K562 (cell line): ENCODE measurements at regions not wholly inside any gene's neighbourhood (a gene's known extent, or its start where the extent isn't known, plus 50 kb on each side); places are given as distances from the start of the nearest gene placed in this dataset.

Source experiments
- ATAC-seq: fragments of 200-7000 bp; cut with Tn5 transposase; 3 replicates; pipeline ENCODE4 v1.9.1; 2020; ENCODE audit warnings: moderate library complexity
- BruUV-seq: library from RNA; stranded (reverse); fragments of 400-500 nt; replicated peaks from 2 replicates; lab custom pipeline; 2021; lab: Mats Ljungman, UMichigan
- CTCF ChIA-PET: fragments of 300-600 bp; formaldehyde crosslinking; extraction: SDS; loops from one replicate; lab custom pipeline; 2021; ENCODE audit warnings: low intra/inter-chr PET ratio; lab: Yijun Ruan, JAX
- POLR2A ChIA-PET: fragments of 300-600, 350-650 bp; sonication (Branson Sonifier 250); formaldehyde crosslinking; extraction: SDS; loops from one replicate; lab custom pipeline; 2021; ENCODE audit warnings: antibody characterized with exemption, inconsistent platforms; lab: Yijun Ruan, JAX
- DNase-seq, 4 experiments: peaks; one replicate each; pipeline versions ENCODE4 v3.0.0 to v3.0.0-alpha.2; 2011 to 2018; ENCODE audit warnings: low spot score in 3 of 4, mixed read lengths in 3 of 4; ENCODE audit errors: extremely low read depth in 1 of 4
- FAIRE-seq: peaks from 2 replicates; lab custom pipeline; 2011; peaks lifted over from hg19 to GRCh38; lab: Jason Lieb, UNC
- H2AFZ ChIP-seq: 2 replicates; pipeline ENCODE4 v1.6.0; 2011; ENCODE audit warnings: low read depth, low read length, control low read depth, inconsistent platforms
- H3K27ac ChIP-seq: fragments of 200-600 bp; 3 replicates; pipeline ENCODE4 v1.8.0; 2011; ENCODE audit warnings: low read depth, mild to moderate bottlenecking, control low read depth, inconsistent platforms, low read length, moderate library complexity, mixed read lengths; ENCODE audit errors: extremely low read depth
- H3K27me3 ChIP-seq, 2 experiments: fragments of 300-600 bp in 1 of 2; 2 replicates in 1 of 2; 3 replicates in 1 of 2; pipeline versions ENCODE4 v1.6.0 to v1.8.0; 2011; ENCODE audit warnings: inconsistent platforms in 2 of 2, low read length in 2 of 2, mild to moderate bottlenecking in 1 of 2, mixed read lengths in 1 of 2, moderate library complexity in 1 of 2; ENCODE audit not compliant: control insufficient read depth in 2 of 2, insufficient read depth in 2 of 2
- H3K36me3 ChIP-seq: fragments of 300-600 bp; 3 replicates; pipeline ENCODE4 v1.8.0; 2011; ENCODE audit warnings: mild to moderate bottlenecking, low read length, inconsistent platforms; ENCODE audit not compliant: control insufficient read depth, insufficient read depth
- H3K4me1 ChIP-seq, 2 experiments: fragments of 200-600 bp in 1 of 2; replicated peaks in 1 of 2; 2 replicates in 1 of 2; 3 replicates in 1 of 2; pipeline versions ENCODE4 v1.5.1 to v1.8.0; 2011; ENCODE audit warnings: inconsistent platforms in 2 of 2, low read length in 2 of 2, mild to moderate bottlenecking in 1 of 2, mixed read lengths in 1 of 2, moderate library complexity in 1 of 2; ENCODE audit not compliant: control insufficient read depth in 2 of 2, insufficient read depth in 2 of 2
- H3K4me2 ChIP-seq: 2 replicates; pipeline ENCODE4 v1.6.1; 2011; ENCODE audit warnings: low read length, control low read depth, inconsistent platforms, mixed read lengths; ENCODE audit not compliant: insufficient read depth
- H3K4me3 ChIP-seq: fragments of 200-600 bp; sonication (generic), shearing (Covaris generic); 2 replicates; pipeline ENCODE4 v1.5.1; 2016; ENCODE audit warnings: control low read depth, inconsistent platforms
- H3K79me2 ChIP-seq: fragments of 200-600 bp; 3 replicates; pipeline ENCODE4 v1.8.0; 2011; ENCODE audit warnings: low read length, inconsistent platforms; ENCODE audit not compliant: control insufficient read depth, insufficient read depth
- H3K9ac ChIP-seq, 2 experiments: 2 replicates each; pipeline versions ENCODE4 v1.6.0 to v1.6.1; 2011; ENCODE audit warnings: low read depth in 2 of 2, low read length in 2 of 2, control low read depth in 1 of 2, inconsistent platforms in 1 of 2, mild to moderate bottlenecking in 1 of 2, mixed read lengths in 1 of 2; ENCODE audit not compliant: insufficient read depth in 1 of 2
- H3K9me1 ChIP-seq: one replicate; pipeline ENCODE4 v1.6.0; 2011; ENCODE audit warnings: inconsistent platforms, mild to moderate bottlenecking, low read length, moderate library complexity; ENCODE audit not compliant: control insufficient read depth, insufficient read depth
- H3K9me3 ChIP-seq: replicated peaks from 2 replicates; pipeline ENCODE4 v1.5.1; 2011; ENCODE audit warnings: low read depth, low read length, inconsistent platforms; ENCODE audit not compliant: control insufficient read depth, insufficient read depth
- H4K20me1 ChIP-seq: replicated peaks from 2 replicates; pipeline ENCODE4 v1.6.1; 2011; ENCODE audit warnings: low read length, inconsistent platforms, mixed read lengths; ENCODE audit not compliant: control insufficient read depth, insufficient read depth
- CBX5 ChIP-seq: IDR thresholded peaks from 2 replicates; pipeline ENCODE4 v1.6.1; 2014; ENCODE audit warnings: low read depth, borderline replicate concordance
- CEBPZ ChIP-seq: fragments of 150-350 bp; IDR thresholded peaks from 2 replicates; pipeline ENCODE4 v1.6.1; 2014; ENCODE audit warnings: low read depth, mild to moderate bottlenecking, low read length, borderline replicate concordance
- DMBX1 ChIP-seq: fragments of 250-450 bp; sonication (Bioruptor Pico); IDR thresholded peaks from 2 replicates; pipeline ENCODE4 v1.8.0; 2022; ENCODE audit warnings: inconsistent platforms, mild to moderate bottlenecking, moderate library complexity, borderline replicate concordance
- MBD1 ChIP-seq: fragments of 250-450 bp; sonication (Bioruptor Pico); IDR thresholded peaks from 2 replicates; pipeline ENCODE4 v1.8.0; 2022; ENCODE audit warnings: inconsistent platforms
- MED1 ChIP-seq: sonication (generic); formaldehyde crosslinking; IDR thresholded peaks from 2 replicates; pipeline ENCODE4 v1.8.1; 2023; ENCODE audit warnings: missing genetic modification reagents, borderline replicate concordance
- MITF ChIP-seq: IDR thresholded peaks from 2 replicates; pipeline ENCODE4 v1.6.1; 2014; ENCODE audit warnings: antibody characterized with exemption
- PHF21A ChIP-seq: fragments of 450-650 bp; IDR thresholded peaks from 2 replicates; pipeline ENCODE4 v1.6.1; 2017; ENCODE audit warnings: low read depth, borderline replicate concordance
- POLR2A ChIP-seq: fragments of 450-650 bp; conservative IDR thresholded peaks from 2 replicates; pipeline ENCODE4 v1.6.1; 2016
- PREB ChIP-seq: sonication (generic); formaldehyde crosslinking; IDR thresholded peaks from 2 replicates; pipeline ENCODE4 v1.8.1; 2023; ENCODE audit warnings: mild to moderate bottlenecking, missing genetic modification reagents
- RBM25 ChIP-seq: fragments of 200-400 bp; formaldehyde crosslinking; IDR thresholded peaks from 2 replicates; pipeline ENCODE4 v1.6.1; 2018; ENCODE audit warnings: low read length, low read depth, moderate library complexity; ENCODE audit not compliant: severe bottlenecking
- THRA ChIP-seq: fragments of 450-650 bp; IDR thresholded peaks from 2 replicates; pipeline ENCODE4 v1.6.1; 2017; ENCODE audit warnings: mild to moderate bottlenecking, moderate library complexity
- ZBTB9 ChIP-seq: fragments of 450-650 bp; formaldehyde crosslinking; IDR thresholded peaks from 2 replicates; pipeline ENCODE4 v1.4.0; 2020; ENCODE audit warnings: mild to moderate bottlenecking, moderate library complexity
- ZNF408 ChIP-seq: fragments of 250-450 bp; sonication (Bioruptor Pico); IDR thresholded peaks from 2 replicates; pipeline ENCODE4 v1.4.0; 2020; ENCODE audit warnings: low read depth, mild to moderate bottlenecking, moderate library complexity
- WGBS: fragments of 100-300 bp; shearing (Covaris generic); methylation state at CpG from one replicate; pipeline ENCODE4 v1.1.6; 2016; ENCODE audit warnings: low coverage, mixed read lengths; ENCODE audit not compliant: insufficient coverage; ENCODE audit errors: missing lambda C conversion rate; 5-methylcytosine and 5-hydroxymethylcytosine counted together
- in situ Hi-C: fragments of 300-500 bp; cut with MboI; formaldehyde crosslinking; loops from 4 replicates; pipeline ENCODE4 v1.15.0; 2018; ENCODE audit warnings: inconsistent platforms, mixed read lengths
- intact Hi-C: fragments of 100-400 bp; cut with micrococcal nuclease; formaldehyde crosslinking; loops from 2 replicates; pipeline ENCODE4 v1.14.2; 2022

GRCh38 chr5:125311743-125312142 lies 565.3 kb upstream of the ZNF608 start:
- Histone ChIP-seq H2AFZ (no peak overlapping the region), H3K27me3 (no peaks in the 10 kb centered on the region), H3K4me2 (no peak overlapping the region), H3K79me2 (no peaks in the 10 kb centered on the region), H3K9me3 (no peaks in the 10 kb centered on the region), H3K4me1 (no peaks in the 10 kb centered on the region), H3K4me3 (no peak overlapping the region), H3K27ac (no peak overlapping the region), H4K20me1 (no peaks in the 10 kb centered on the region), H3K9ac (no peak overlapping the region), H3K36me3 (no peaks in the 10 kb centered on the region), H3K9me1 (no peaks in the 10 kb centered on the region)
- intact Hi-C loops = no loop called here
- CTCF ChIA-PET = no interaction called here
- no TSS peak for BruUV-seq
- FAIRE-seq = no peak
- in situ Hi-C loops = no loop called here
- no peak for DNase-seq
- POLR2A ChIA-PET = no interaction called here
- no peak for ATAC-seq
- WGBS = 8% methylated on average over 1 of the region's 1 CpG
- TF ChIP-seq MED1 (no peak), PREB (no peak), CBX5 (no peak), POLR2A (no peak), CEBPZ (no peak), MBD1 (CRISPR knock-in tag) (no peak), ZNF408 (CRISPR knock-in tag) (no peak), PHF21A (no peak), MITF (no peak), ZBTB9 (CRISPR knock-in tag) (no peak), DMBX1 (CRISPR knock-in tag) (no peak), THRA (no peak), RBM25 (no peak)
